Transverse colon (tissue), 3 donors: ENCODE measurements at regions not wholly inside any gene's neighbourhood (a gene's known extent, or its start where the extent isn't known, plus 50 kb on each side); places are given as distances from the start of the nearest gene placed in this dataset.

ENCODE experiments used
- POLR2A ChIP-seq: fragments of 450-650 bp; IDR thresholded peaks from one replicate; pipeline ENCODE4 v1.6.1; 2016; ENCODE audit warnings: antibody characterized with exemption, mild to moderate bottlenecking, moderate library complexity
- TF ChIP-seq, protein P1 (sequence below), 5 experiments: fragments of 200-600 bp in 3 of 5; fragments of 450-650 bp in 2 of 5; sonication (generic) in 3 of 5; IDR thresholded peaks; 1 replicate in 2 of 5; 2 replicates in 3 of 5; pipeline ENCODE4 v1.5.1; 2016 to 2017; ENCODE audit warnings: antibody characterized with exemption in 5 of 5, inconsistent platforms in 3 of 5, mild to moderate bottlenecking in 2 of 5, moderate library complexity in 1 of 5

GRCh38 chr3:34067536-34068051 is 269.2 kb downstream of the PDCD6IP start:
- TF ChIP-seq, protein P1, sequence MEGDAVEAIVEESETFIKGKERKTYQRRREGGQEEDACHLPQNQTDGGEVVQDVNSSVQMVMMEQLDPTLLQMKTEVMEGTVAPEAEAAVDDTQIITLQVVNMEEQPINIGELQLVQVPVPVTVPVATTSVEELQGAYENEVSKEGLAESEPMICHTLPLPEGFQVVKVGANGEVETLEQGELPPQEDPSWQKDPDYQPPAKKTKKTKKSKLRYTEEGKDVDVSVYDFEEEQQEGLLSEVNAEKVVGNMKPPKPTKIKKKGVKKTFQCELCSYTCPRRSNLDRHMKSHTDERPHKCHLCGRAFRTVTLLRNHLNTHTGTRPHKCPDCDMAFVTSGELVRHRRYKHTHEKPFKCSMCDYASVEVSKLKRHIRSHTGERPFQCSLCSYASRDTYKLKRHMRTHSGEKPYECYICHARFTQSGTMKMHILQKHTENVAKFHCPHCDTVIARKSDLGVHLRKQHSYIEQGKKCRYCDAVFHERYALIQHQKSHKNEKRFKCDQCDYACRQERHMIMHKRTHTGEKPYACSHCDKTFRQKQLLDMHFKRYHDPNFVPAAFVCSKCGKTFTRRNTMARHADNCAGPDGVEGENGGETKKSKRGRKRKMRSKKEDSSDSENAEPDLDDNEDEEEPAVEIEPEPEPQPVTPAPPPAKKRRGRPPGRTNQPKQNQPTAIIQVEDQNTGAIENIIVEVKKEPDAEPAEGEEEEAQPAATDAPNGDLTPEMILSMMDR (IDR thresholded peaks at IDR 0.05), result no peak
- no peak for TF ChIP-seq POLR2A
